ENCODE measurements at regions not wholly inside any gene's neighbourhood (a gene's known extent, or its start where the extent isn't known, plus 50 kb on each side); places are given as distances from the start of the nearest gene placed in this dataset.

DNA sequence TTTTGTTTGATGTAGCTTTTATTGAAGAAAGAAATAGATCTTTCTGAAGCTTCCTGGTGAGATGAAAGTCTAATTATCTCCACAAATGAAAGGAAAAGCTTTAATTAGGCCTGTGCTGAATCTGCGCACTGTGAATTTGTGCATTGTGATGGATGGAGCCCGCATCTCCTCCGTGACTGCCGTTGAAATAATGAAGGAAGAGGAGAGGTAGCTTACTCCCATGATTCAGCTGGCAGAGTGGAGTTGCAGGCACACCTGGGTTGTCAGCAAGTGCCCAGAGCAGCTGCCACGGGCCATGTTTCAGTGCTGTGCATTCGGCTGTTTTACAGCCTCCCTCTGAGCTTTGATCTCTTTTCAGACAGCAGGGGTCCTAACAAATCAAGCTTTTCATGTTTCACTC is 735.3 kb upstream of the TENM3 start:
- H2BK5ac ChIP-seq (ENCODE audit: low read length), result no peak overlapping the region
- no peak overlapping the region for H3K4me3 ChIP-seq (ENCODE audit: low read length in 2 of 2)
- H4K91ac ChIP-seq (ENCODE audit: low read depth, low read length, poor library complexity), result no peak overlapping the region
- H3K9me3 ChIP-seq (replicated peaks in 1 of 2; ENCODE audit: control insufficient read depth in 2 of 2, insufficient read depth in 1 of 2, low read depth in 1 of 2, low read length in 2 of 2), result no peaks in the 10 kb centered on the region
- no peak overlapping the region for H2AK5ac ChIP-seq (ENCODE audit: low read depth, low read length)
- H3K4me2 ChIP-seq (ENCODE audit: insufficient read depth, low read length, poor library complexity, severe bottlenecking), result peak overlapping the region; percentile 40
- no peaks in the 10 kb centered on the region for H3K79me1 ChIP-seq (ENCODE audit: low read depth, low read length)
- peak overlapping the region; percentile 68 for H3K27ac ChIP-seq (replicated peaks; ENCODE audit: low read length)
- no peak overlapping the region for H2AFZ ChIP-seq (ENCODE audit: low read length)
- no peak overlapping the region for H4K8ac ChIP-seq (ENCODE audit: low read depth, low read length)
- H2BK120ac ChIP-seq (ENCODE audit: low read depth, low read length), result no peak overlapping the region
- H3K14ac ChIP-seq (ENCODE audit: low read length), result no peak overlapping the region
- no peaks in the 10 kb centered on the region for H3K27me3 ChIP-seq (ENCODE audit: control insufficient read depth in 3 of 3, insufficient read depth in 3 of 3, low read depth in 1 of 3, low read length in 3 of 3)
- H3K4me1 ChIP-seq (ENCODE audit: control insufficient read depth in 2 of 2, insufficient read depth in 1 of 2, low read depth in 1 of 2, low read length in 2 of 2), result peaks cover 20 to 43% of the 10 kb centered on the region in 2 donors
- H2BK15ac ChIP-seq (ENCODE audit: low read length), result no peak overlapping the region
- peak; percentile 33 for DNase-seq (ENCODE audit: low spot score)
- H3K4ac ChIP-seq (ENCODE audit: low read length), result no peak overlapping the region
- H3K36me3 ChIP-seq (replicated peaks in 1 of 2; ENCODE audit: control insufficient read depth in 2 of 2, insufficient read depth in 2 of 2, low read length in 2 of 2), result no peaks in the 10 kb centered on the region
- H3K9ac ChIP-seq (ENCODE audit: low read depth, low read length, poor library complexity), result no peak overlapping the region
- no CpG with 5 or more reads among the region's 6 CpGs for WGBS, 2 donors (ENCODE audit: extremely low coverage in 2 of 2, insufficient read length in 2 of 2, insufficient replicate concordance in 1 of 2)
- H3K23ac ChIP-seq (ENCODE audit: low read depth, low read length, poor library complexity), result no peak overlapping the region
- no peak overlapping the region for H3K18ac ChIP-seq (ENCODE audit: low read length)
- H2BK12ac ChIP-seq (ENCODE audit: low read length), result no peak overlapping the region

DNA sequence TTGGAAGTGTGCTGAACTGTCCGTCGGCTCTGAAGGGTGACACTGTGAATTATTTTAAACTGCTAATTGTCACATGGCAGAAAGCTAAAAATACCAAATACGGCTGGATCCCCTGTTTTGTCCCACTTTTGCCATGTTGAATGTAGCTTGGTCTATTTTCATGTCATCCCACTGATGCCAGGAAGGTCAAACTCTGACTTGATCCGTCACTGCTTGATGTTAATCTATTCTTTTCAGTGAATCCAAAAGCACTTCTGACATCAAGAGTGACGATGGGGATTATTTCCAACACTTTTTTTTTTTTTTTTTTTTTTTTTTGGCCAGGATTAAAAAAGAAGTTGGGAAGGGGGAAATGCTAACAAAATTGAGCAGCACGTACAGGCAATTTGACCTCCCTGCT is 734.6 kb upstream of the TENM3 start:
- no peak overlapping the region for H3K9ac ChIP-seq (ENCODE audit: low read depth, low read length, poor library complexity)
- no peak overlapping the region for H3K4me2 ChIP-seq (ENCODE audit: insufficient read depth, low read length, poor library complexity, severe bottlenecking)
- H3K79me1 ChIP-seq (ENCODE audit: low read depth, low read length), result no peaks in the 10 kb centered on the region
- no peak overlapping the region for H2BK12ac ChIP-seq (ENCODE audit: low read length)
- H3K36me3 ChIP-seq (replicated peaks in 1 of 2; ENCODE audit: control insufficient read depth in 2 of 2, insufficient read depth in 2 of 2, low read length in 2 of 2), result no peaks in the 10 kb centered on the region
- H3K4me3 ChIP-seq (ENCODE audit: low read length in 2 of 2), result peak overlapping the region in 1 of 2 donors; percentile 1
- peaks cover 20 to 40% of the 10 kb centered on the region in 2 donors for H3K4me1 ChIP-seq (ENCODE audit: control insufficient read depth in 2 of 2, insufficient read depth in 1 of 2, low read depth in 1 of 2, low read length in 2 of 2)
- H3K23ac ChIP-seq (ENCODE audit: low read depth, low read length, poor library complexity), result no peak overlapping the region
- H4K91ac ChIP-seq (ENCODE audit: low read depth, low read length, poor library complexity), result no peak overlapping the region
- H3K27ac ChIP-seq (replicated peaks; ENCODE audit: low read length), result peak overlapping the region; percentile 68
- peak; percentile 21 for DNase-seq (ENCODE audit: low spot score)
- H2BK5ac ChIP-seq (ENCODE audit: low read length), result no peak overlapping the region
- no peak overlapping the region for H2BK120ac ChIP-seq (ENCODE audit: low read depth, low read length)
- no peaks in the 10 kb centered on the region for H3K9me3 ChIP-seq (replicated peaks in 1 of 2; ENCODE audit: control insufficient read depth in 2 of 2, insufficient read depth in 1 of 2, low read depth in 1 of 2, low read length in 2 of 2)
- no peak overlapping the region for H2AK5ac ChIP-seq (ENCODE audit: low read depth, low read length)
- H2BK15ac ChIP-seq (ENCODE audit: low read length), result no peak overlapping the region
- H3K4ac ChIP-seq (ENCODE audit: low read length), result no peak overlapping the region
- no peaks in the 10 kb centered on the region for H3K27me3 ChIP-seq (ENCODE audit: control insufficient read depth in 3 of 3, insufficient read depth in 3 of 3, low read depth in 1 of 3, low read length in 3 of 3)
- WGBS, 2 donors (ENCODE audit: extremely low coverage in 2 of 2, insufficient read length in 2 of 2, insufficient replicate concordance in 1 of 2), result no CpG with 5 or more reads among the region's 6 CpGs
- H2AFZ ChIP-seq (ENCODE audit: low read length), result peak overlapping the region; percentile 13
- H3K18ac ChIP-seq (ENCODE audit: low read length), result no peak overlapping the region
- H3K14ac ChIP-seq (ENCODE audit: low read length), result no peak overlapping the region
- H4K8ac ChIP-seq (ENCODE audit: low read depth, low read length), result no peak overlapping the region

DNA sequence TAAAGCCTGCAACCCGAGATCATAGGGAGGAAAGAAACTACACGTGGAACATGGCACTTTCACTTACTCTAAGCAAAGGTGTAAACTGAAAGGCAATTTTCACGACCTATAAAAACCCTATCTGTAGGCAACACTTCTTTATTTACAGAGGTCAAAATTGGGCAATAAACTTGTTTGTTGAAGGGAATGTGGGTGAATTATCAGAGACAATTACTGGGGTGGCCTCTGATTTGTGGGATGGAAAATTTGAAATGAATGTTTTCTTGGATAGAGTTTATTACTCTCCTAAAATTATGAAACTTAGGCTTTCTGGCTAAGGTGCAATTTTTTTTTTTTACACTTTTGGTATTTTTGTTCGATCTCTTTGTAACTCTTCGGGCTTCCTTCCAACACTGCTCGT is 734.1 kb upstream of the TENM3 start:
- Histone ChIP-seq H3K4me1 (ENCODE audit: control insufficient read depth in 2 of 2, insufficient read depth in 1 of 2, low read depth in 1 of 2, low read length in 2 of 2) (peaks cover 18 to 35% of the 10 kb centered on the region in 2 donors), H3K4me2 (ENCODE audit: insufficient read depth, low read length, poor library complexity, severe bottlenecking) (no peak overlapping the region), H4K8ac (ENCODE audit: low read depth, low read length) (no peak overlapping the region), H3K9ac (ENCODE audit: low read depth, low read length, poor library complexity) (no peak overlapping the region), H3K79me1 (ENCODE audit: low read depth, low read length) (no peaks in the 10 kb centered on the region), H3K4me3 (ENCODE audit: low read length in 2 of 2) (peak overlapping the region in 1 of 2 donors; percentile 1), H3K23ac (ENCODE audit: low read depth, low read length, poor library complexity) (no peak overlapping the region), H3K14ac (ENCODE audit: low read length) (no peak overlapping the region), H3K36me3 (replicated peaks in 1 of 2; ENCODE audit: control insufficient read depth in 2 of 2, insufficient read depth in 2 of 2, low read length in 2 of 2) (no peaks in the 10 kb centered on the region), H4K91ac (ENCODE audit: low read depth, low read length, poor library complexity) (no peak overlapping the region), H2AFZ (ENCODE audit: low read length) (peak overlapping the region; percentile 13), H2BK120ac (ENCODE audit: low read depth, low read length) (no peak overlapping the region), H3K9me3 (replicated peaks in 1 of 2; ENCODE audit: control insufficient read depth in 2 of 2, insufficient read depth in 1 of 2, low read depth in 1 of 2, low read length in 2 of 2) (no peaks in the 10 kb centered on the region), H2AK5ac (ENCODE audit: low read depth, low read length) (no peak overlapping the region), H3K4ac (ENCODE audit: low read length) (no peak overlapping the region), H2BK15ac (ENCODE audit: low read length) (no peak overlapping the region), H3K27me3 (ENCODE audit: control insufficient read depth in 3 of 3, insufficient read depth in 3 of 3, low read depth in 1 of 3, low read length in 3 of 3) (no peaks in the 10 kb centered on the region), H2BK12ac (ENCODE audit: low read length) (no peak overlapping the region), H2BK5ac (ENCODE audit: low read length) (no peak overlapping the region), H3K18ac (ENCODE audit: low read length) (no peak overlapping the region), H3K27ac (replicated peaks; ENCODE audit: low read length) (peak overlapping the region; percentile 45)
- no CpG with 5 or more reads among the region's 6 CpGs for WGBS, 2 donors (ENCODE audit: extremely low coverage in 2 of 2, insufficient read length in 2 of 2, insufficient replicate concordance in 1 of 2)
- DNase-seq (ENCODE audit: low spot score), result no peak

DNA sequence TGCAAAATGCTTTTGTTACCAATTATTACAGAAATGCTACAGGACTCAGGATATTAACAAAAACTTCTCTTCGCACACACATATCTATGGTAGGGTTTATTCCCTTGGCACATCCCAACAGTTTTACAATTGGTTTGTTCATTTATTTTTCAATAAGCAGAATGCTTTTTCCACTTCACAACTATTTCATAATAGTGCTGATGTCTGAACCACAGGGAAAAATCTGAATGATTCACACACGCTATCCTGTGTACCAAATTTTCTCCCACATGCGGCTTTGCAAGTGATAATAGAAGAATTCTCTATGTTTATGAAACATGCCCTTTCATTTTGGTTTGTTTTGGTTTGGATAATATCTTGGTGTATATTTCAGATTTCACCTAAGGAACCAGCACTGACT is 725.7 kb upstream of the TENM3 start:
- Histone ChIP-seq H4K8ac (ENCODE audit: low read depth, low read length) (no peak overlapping the region), H3K27me3 (ENCODE audit: control insufficient read depth in 3 of 3, insufficient read depth in 3 of 3, low read depth in 1 of 3, low read length in 3 of 3) (no peaks in the 10 kb centered on the region), H2AFZ (ENCODE audit: low read length) (no peak overlapping the region), H3K4ac (ENCODE audit: low read length) (no peak overlapping the region), H3K4me1 (ENCODE audit: control insufficient read depth in 2 of 2, insufficient read depth in 1 of 2, low read depth in 1 of 2, low read length in 2 of 2) (no peaks in the 10 kb centered on the region), H3K36me3 (replicated peaks in 1 of 2; ENCODE audit: control insufficient read depth in 2 of 2, insufficient read depth in 2 of 2, low read length in 2 of 2) (no peaks in the 10 kb centered on the region), H3K79me1 (ENCODE audit: low read depth, low read length) (no peaks in the 10 kb centered on the region), H4K91ac (ENCODE audit: low read depth, low read length, poor library complexity) (no peak overlapping the region), H3K9me3 (replicated peaks in 1 of 2; ENCODE audit: control insufficient read depth in 2 of 2, insufficient read depth in 1 of 2, low read depth in 1 of 2, low read length in 2 of 2) (no peaks in the 10 kb centered on the region), H3K27ac (replicated peaks; ENCODE audit: low read length) (no peak overlapping the region), H3K23ac (ENCODE audit: low read depth, low read length, poor library complexity) (no peak overlapping the region), H2BK12ac (ENCODE audit: low read length) (no peak overlapping the region), H3K14ac (ENCODE audit: low read length) (no peak overlapping the region), H3K9ac (ENCODE audit: low read depth, low read length, poor library complexity) (no peak overlapping the region), H2BK5ac (ENCODE audit: low read length) (no peak overlapping the region), H3K18ac (ENCODE audit: low read length) (no peak overlapping the region), H2BK15ac (ENCODE audit: low read length) (no peak overlapping the region), H2BK120ac (ENCODE audit: low read depth, low read length) (no peak overlapping the region), H3K4me3 (ENCODE audit: low read length in 2 of 2) (no peak overlapping the region), H2AK5ac (ENCODE audit: low read depth, low read length) (no peak overlapping the region), H3K4me2 (ENCODE audit: insufficient read depth, low read length, poor library complexity, severe bottlenecking) (no peak overlapping the region)
- DNase-seq (ENCODE audit: low spot score), result no peak
- no CpG with 5 or more reads among the region's 3 CpGs for WGBS, 2 donors (ENCODE audit: extremely low coverage in 2 of 2, insufficient read length in 2 of 2, insufficient replicate concordance in 1 of 2)

Measured in neuronal stem cell (in vitro differentiated cells).